Thyroid gland (tissue), 4 donors: ENCODE measurements at regions not wholly inside any gene's neighbourhood (a gene's known extent, or its start where the extent isn't known, plus 50 kb on each side); places are given as distances from the start of the nearest gene placed in this dataset.

Experiments used
- DNase-seq, 2 donors: peaks; one replicate each; pipeline ENCODE4 v3.0.0-alpha.2; 2019
- H3K27ac ChIP-seq, 3 donors: fragments of 200-600 bp; sonication (generic); 1 replicate in 2 of 3; 2 replicates in 1 of 3; pipeline ENCODE4 v1.5.1; 2016 to 2019; ENCODE audit warnings: mild to moderate bottlenecking in 1 of 3, moderate library complexity in 1 of 3
- H3K27me3 ChIP-seq: fragments of 200-600 bp; sonication (generic); one replicate; pipeline ENCODE4 v1.5.1; 2019
- H3K36me3 ChIP-seq, 2 donors: fragments of 200-600 bp; sonication (generic); one replicate each; pipeline ENCODE4 v1.5.1; 2016 to 2019
- H3K4me1 ChIP-seq, 2 donors: fragments of 200-600 bp; sonication (generic); one replicate each; pipeline ENCODE4 v1.5.1; 2017 to 2019
- H3K4me3 ChIP-seq, 3 donors: fragments of 200-600 bp; sonication (generic); replicated peaks in 1 of 3; 1 replicate in 2 of 3; 2 replicates in 1 of 3; pipeline ENCODE4 v1.5.1; 2016; ENCODE audit warnings: mild to moderate bottlenecking in 1 of 3
- H3K9me3 ChIP-seq: fragments of 200-600 bp; sonication (generic); one replicate; pipeline ENCODE4 v1.5.1; 2017
- CTCF ChIP-seq, 6 experiments: fragments of 200-600 bp in 3 of 6; fragments of 450-650 bp in 3 of 6; sonication (generic) in 3 of 6; IDR thresholded peaks; one replicate each; pipeline ENCODE4 v1.5.1; 2016 to 2019; ENCODE audit warnings: antibody characterized with exemption in 6 of 6, mild to moderate bottlenecking in 2 of 6, inconsistent platforms in 1 of 6, moderate library complexity in 1 of 6
- POLR2A ChIP-seq, 2 donors: fragments of 450-650 bp; IDR thresholded peaks; one replicate each; pipeline ENCODE4 v1.6.1; 2017; ENCODE audit warnings: antibody characterized with exemption in 2 of 2, mild to moderate bottlenecking in 2 of 2, moderate library complexity in 1 of 2
- WGBS, 2 donors: methylation state at CpG; one replicate each; pipeline ENCODE4 v1.1.5; 2017; 5-methylcytosine and 5-hydroxymethylcytosine counted together
- intact Hi-C: fragments of 100-400 bp; cut with DNase I; formaldehyde crosslinking; loops from one replicate; pipeline ENCODE4 v1.15.1; 2023

GRCh38 chr3:22089284-22089683 lies 338.3 kb upstream of the ZNF385D start:
- Histone ChIP-seq H3K4me1 (no peaks in the 10 kb centered on the region), H3K9me3 (no peaks in the 10 kb centered on the region), H3K27ac (no peak overlapping the region), H3K27me3 (no peaks in the 10 kb centered on the region), H3K36me3 (no peaks in the 10 kb centered on the region), H3K4me3 (no peak overlapping the region)
- intact Hi-C loops: no loop called here
- WGBS, 2 donors: 8 to 14% methylated on average over 4 of the region's 4 CpGs
- TF ChIP-seq POLR2A (IDR thresholded peaks at IDR 0.05) (no peak), CTCF (IDR thresholded peaks at IDR 0.05) (peak in 4 of 6 experiments; percentile 11 to 45 (median 38))
- DNase-seq: peak; percentile 31 to 37

- Histone ChIP-seq H3K9me3 (no peaks in the 10 kb centered on the region), H3K27me3 (no peaks in the 10 kb centered on the region), H3K36me3 (no peaks in the 10 kb centered on the region), H3K4me1 (no peaks in the 10 kb centered on the region), H3K27ac (no peak overlapping the region), H3K4me3 (no peak overlapping the region)
- DNase-seq: peak in 1 of 2 donors; percentile 4
- 62 to 76% methylated on average over 2 of the region's 2 CpGs for WGBS, 2 donors
- intact Hi-C loops: no loop called here
- TF ChIP-seq POLR2A (IDR thresholded peaks at IDR 0.05) (no peak), CTCF (IDR thresholded peaks at IDR 0.05) (no peak)
Measured at GRCh38 chr3:22091329-22091728, 340.3 kb upstream of the ZNF385D start.

- TF ChIP-seq POLR2A (IDR thresholded peaks at IDR 0.05) (no peak), CTCF (IDR thresholded peaks at IDR 0.05) (no peak)
- H3K36me3 ChIP-seq: no peaks in the 10 kb centered on the region
- H3K4me3 ChIP-seq: no peak overlapping the region
- DNase-seq: no peak
- no peaks in the 10 kb centered on the region for H3K4me1 ChIP-seq
- 59 to 60% methylated on average over 2 of the region's 2 CpGs for WGBS, 2 donors
- no peaks in the 10 kb centered on the region for H3K9me3 ChIP-seq
- H3K27ac ChIP-seq: no peak overlapping the region
- no peaks in the 10 kb centered on the region for H3K27me3 ChIP-seq
- intact Hi-C loops: no loop called here
Measured at GRCh38 chr3:22098021-22098420, 347.0 kb upstream of the ZNF385D start.

GRCh38 chr3:22101351-22101750 lies 350.3 kb upstream of the ZNF385D start:
- 75 to 81% methylated on average over 6 of the region's 6 CpGs for WGBS, 2 donors
- Histone ChIP-seq H3K9me3 (no peaks in the 10 kb centered on the region), H3K4me3 (no peak overlapping the region), H3K27ac (no peak overlapping the region), H3K27me3 (no peaks in the 10 kb centered on the region), H3K4me1 (no peaks in the 10 kb centered on the region), H3K36me3 (no peaks in the 10 kb centered on the region)
- no peak for TF ChIP-seq POLR2A (IDR thresholded peaks at IDR 0.05)
- no peak for TF ChIP-seq CTCF (IDR thresholded peaks at IDR 0.05)
- no peak for DNase-seq
- intact Hi-C loops: no loop called here

GRCh38 chr3:22101811-22102210 lies 350.8 kb upstream of the ZNF385D start:
- no peak for DNase-seq
- 86 to 92% methylated on average over 1 of the region's 1 CpG for WGBS, 2 donors

More at GRCh38 chr3:22101811-22102210, 350.8 kb upstream of the ZNF385D start:
- H3K4me1 ChIP-seq: no peaks in the 10 kb centered on the region
- intact Hi-C loops: no loop called here
- H3K4me3 ChIP-seq: no peak overlapping the region
- no peaks in the 10 kb centered on the region for H3K27me3 ChIP-seq
- H3K36me3 ChIP-seq: no peaks in the 10 kb centered on the region
- no peak overlapping the region for H3K27ac ChIP-seq
- no peaks in the 10 kb centered on the region for H3K9me3 ChIP-seq
- TF ChIP-seq CTCF (IDR thresholded peaks at IDR 0.05): no peak
- no peak for TF ChIP-seq POLR2A (IDR thresholded peaks at IDR 0.05)
